Inflammatory macrophage (primary cell): ENCODE measurements at regions not wholly inside any gene's neighbourhood (a gene's known extent, or its start where the extent isn't known, plus 50 kb on each side); places are given as distances from the start of the nearest gene placed in this dataset.

Source experiments
- DNase-seq, 2 donors: peaks; one replicate each; pipeline ENCODE4 v3.0.0-alpha.2; 2020 to 2022

GRCh38 chr1:229981736-229982135, 85.3 kb upstream of the GALNT2 start:
- DNase-seq, result no peak

GRCh38 chr1:229984310-229984991, 82.6 kb upstream of the GALNT2 start:
- no peak for DNase-seq

- no peak for DNase-seq
These were observed 81.9 kb upstream of the GALNT2 start for GRCh38 chr1:229984992-229985612.

GRCh38 chr1:229985613-229986010, 81.4 kb upstream of the GALNT2 start:
- DNase-seq, result no peak

- no peak for DNase-seq
These were observed 80.2 kb upstream of the GALNT2 start for GRCh38 chr1:229986737-229987337.

- no peak for DNase-seq
These were observed 79.1 kb upstream of the GALNT2 start for GRCh38 chr1:229987953-229988352.

GRCh38 chr1:229988534-229988933, 78.5 kb upstream of the GALNT2 start:
- DNase-seq, result no peak

- DNase-seq, result no peak
These were observed 77.3 kb upstream of the GALNT2 start for GRCh38 chr1:229989591-229990248.

GRCh38 chr1:229990326-229990725, 76.7 kb upstream of the GALNT2 start:
- DNase-seq, result no peak

GRCh38 chr1:229991104-229991513, 75.9 kb upstream of the GALNT2 start:
- no peak for DNase-seq

- no peak for DNase-seq
These were observed 75.2 kb upstream of the GALNT2 start for GRCh38 chr1:229991724-229992333.

- DNase-seq, result no peak
These were observed 74.0 kb upstream of the GALNT2 start for GRCh38 chr1:229993060-229993459.

GRCh38 chr1:229993894-229994293, 73.1 kb upstream of the GALNT2 start:
- no peak for DNase-seq

- no peak for DNase-seq
These were observed 67.9 kb upstream of the GALNT2 start for GRCh38 chr1:229999004-229999670.

- DNase-seq, result no peak
These were observed 66.4 kb upstream of the GALNT2 start for GRCh38 chr1:230000493-230001184.

GRCh38 chr1:230002164-230002803, 64.8 kb upstream of the GALNT2 start:
- peak; percentile 33 to 42 for DNase-seq

GRCh38 chr1:230003409-230003808, 63.6 kb upstream of the GALNT2 start:
- DNase-seq, result no peak

GRCh38 chr1:230005040-230005439, 62.0 kb upstream of the GALNT2 start:
- no peak for DNase-seq

- no peak for DNase-seq
These were observed 58.3 kb upstream of the GALNT2 start for GRCh38 chr1:230008721-230009120.

- no peak for DNase-seq
These were observed 57.3 kb upstream of the GALNT2 start for GRCh38 chr1:230009611-230010313.
